ENCODE measurements at regions not wholly inside any gene's neighbourhood (a gene's known extent, or its start where the extent isn't known, plus 50 kb on each side); places are given as distances from the start of the nearest gene placed in this dataset.
A peak's percentile ranks its signal among the peaks of the same experiment; 100 is the strongest.
"Not testable (repeated sequence)": the region's sequence is repeated elsewhere in the genome, so short reads cannot be mapped to it uniquely, and the experiment has no call there.

DNA sequence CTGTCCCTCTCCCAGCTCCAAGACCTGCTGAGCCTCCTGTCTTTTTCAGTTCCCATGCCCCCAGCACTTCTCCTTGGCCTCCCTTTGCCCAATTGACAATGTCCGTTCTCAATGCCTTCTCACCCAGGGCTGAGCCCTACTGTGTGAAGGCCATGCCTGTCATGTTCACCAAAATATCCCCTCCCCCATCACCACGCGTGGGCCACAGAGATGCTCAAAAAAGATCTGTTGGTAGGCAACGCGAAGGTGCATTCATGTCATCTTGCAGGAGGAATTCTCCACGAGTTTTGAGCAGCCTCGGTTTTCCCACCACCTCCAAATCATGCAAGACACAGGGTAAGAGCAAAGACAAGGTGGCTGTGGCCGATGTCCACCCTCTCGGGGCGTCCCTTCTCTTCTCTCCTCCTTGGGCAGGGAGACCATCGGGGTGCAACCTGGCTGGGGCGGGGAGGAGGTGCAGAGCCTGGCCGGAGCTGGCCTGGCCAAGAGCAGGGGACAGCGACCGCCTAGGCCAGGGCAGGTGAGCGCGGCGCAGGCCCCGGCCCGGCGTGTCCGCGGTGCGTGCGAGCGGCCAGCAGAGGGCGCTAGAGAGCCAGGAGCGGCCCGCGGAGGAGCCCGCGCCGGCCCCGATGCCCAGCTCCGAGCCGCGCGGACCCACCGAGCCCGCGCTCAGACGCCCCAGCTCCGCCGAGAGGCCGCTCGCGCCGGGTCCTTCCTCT is 56.3 kb upstream of the KRTAP5-11 start:
- DNase-seq = peak; percentile 56

DNA sequence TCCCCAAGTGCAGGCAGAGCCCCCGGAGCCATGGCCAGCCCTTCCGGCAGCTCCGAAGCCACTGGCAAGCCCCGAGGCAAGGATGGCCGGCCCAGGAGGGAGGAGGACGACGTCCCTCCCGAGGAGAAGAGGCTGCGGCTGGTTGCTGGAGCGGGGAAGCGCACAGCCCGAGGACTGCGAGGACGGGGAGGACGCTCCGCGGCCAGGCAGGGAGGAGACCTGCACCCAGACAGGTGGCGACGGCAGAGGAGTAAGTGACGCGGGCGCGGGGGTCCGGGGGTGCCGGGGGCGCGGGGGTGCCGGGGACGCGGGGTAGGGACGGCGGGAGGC is 56.8 kb upstream of the KRTAP5-11 start:
- DNase-seq = peak; percentile 23

DNA sequence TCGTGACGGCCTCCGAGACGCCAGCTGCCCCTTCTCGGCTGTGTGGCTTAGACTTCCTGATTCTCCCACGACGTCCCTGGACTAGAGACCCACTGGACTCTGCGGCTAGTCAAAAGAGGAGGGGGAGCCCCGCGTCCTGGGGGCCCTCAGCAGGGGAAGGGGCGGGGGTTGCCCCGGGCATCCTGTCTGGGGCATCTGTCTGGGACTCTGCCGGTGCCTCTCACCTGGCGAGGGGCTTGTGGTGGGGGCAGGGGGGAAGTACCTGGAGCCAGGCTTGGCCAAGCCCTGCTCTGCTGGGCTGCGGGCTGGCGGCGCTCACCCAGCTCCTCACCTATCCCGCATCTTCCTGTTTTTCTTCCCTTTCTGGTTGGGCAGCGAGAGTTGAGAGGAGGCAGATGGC is 57.2 kb upstream of the KRTAP5-11 start:
- not testable (repeated sequence) for DNase-seq

DNA sequence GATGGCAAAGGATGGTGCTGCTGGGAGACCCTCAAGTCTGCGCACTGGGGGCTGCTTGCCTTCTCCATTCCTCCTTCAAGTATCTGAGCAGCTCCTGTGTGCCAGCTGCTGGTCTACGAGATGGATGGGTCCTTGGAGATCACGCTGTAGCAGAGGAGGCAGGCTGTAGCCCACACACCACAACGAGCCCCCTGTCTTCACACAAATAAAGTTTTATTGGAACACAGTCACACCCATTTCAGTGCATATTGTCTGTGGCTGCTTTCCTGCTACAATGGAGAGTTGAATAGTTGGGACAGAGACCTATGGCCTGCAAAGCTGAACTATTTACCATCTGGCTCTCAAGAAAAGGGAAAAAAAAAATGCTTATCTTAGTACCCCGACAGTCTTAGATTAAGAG is 64.4 kb upstream of the KRTAP5-11 start:
- not testable (repeated sequence) for DNase-seq

DNA sequence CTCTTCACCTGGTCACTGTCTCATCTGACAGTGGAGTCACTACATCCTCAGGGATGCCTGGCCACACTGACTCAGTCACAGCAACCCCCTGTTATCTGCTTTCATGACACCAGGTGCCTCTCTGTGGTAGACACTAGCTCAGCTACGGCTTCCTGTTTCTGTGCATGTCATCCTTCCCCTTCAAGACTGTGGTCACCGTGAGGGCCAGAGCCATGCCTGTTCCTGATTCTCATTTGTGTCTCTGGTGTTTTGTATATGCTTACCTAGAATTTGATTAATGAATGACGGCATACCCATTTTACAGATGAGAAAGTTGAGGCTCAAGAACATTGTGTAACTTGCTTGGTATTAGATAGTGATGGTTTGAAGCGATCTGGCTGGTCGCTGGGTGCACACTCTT is 70.3 kb upstream of the KRTAP5-11 start:
- not testable (repeated sequence) for DNase-seq

DNA sequence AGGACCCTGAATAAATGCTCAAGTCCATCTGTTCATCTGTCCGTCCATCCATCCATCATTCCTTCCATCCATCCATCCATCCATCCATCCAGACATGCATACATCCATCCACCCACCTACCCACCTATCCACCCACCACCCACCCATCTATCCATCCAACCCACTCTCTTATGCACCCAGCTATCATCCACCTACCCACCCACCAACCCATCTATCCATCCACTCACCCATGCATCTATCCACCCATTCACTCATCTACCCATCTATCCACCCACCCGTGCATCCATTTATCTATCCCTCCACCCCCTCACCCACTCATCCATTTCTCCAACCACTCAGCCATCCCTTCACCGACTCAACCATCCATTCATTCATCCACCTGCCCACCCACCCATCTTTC is 71.7 kb upstream of the KRTAP5-11 start:
- not testable (repeated sequence) for DNase-seq

DNA sequence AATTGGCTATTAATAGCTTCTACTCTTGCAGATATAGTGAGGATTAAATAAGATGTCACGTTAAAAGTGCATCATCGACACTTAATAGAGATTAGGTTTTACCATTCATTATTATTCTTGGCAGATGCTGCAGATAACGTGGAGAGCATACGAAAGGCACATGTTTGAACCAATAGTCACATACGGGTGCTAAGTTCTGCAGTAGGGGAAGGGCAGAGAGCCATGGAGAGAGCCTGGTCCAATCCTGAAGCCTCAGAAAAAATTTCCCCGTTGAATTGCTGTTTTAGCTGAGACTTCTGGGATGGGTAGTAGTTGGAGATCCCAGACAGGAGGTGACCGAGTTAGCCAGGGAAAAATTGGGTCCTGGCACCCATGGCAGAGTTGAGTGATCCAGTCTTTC is 72.4 kb upstream of the KRTAP5-11 start:
- not testable (repeated sequence) for DNase-seq

DNA sequence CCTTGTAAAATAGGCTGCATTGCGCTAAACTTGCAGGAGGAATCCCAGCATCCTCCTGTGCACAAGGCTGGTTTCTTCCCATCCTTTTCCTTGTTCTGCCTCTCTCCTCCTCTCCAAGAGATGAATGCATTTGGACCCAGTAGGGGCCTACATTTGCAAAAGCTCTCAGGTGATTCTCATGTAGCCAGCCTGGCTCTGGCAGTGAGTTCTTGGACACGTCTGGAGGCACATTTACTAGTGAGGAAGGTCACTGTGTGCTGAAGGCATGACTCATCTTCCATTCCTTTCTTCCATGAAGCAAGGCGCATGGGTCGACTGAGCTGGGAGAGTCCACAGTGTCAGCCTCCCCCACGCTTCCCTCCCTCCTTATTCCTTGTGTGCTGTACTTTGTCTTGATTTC is 73.8 kb upstream of the KRTAP5-11 start:
- not testable (repeated sequence) for DNase-seq

DNA sequence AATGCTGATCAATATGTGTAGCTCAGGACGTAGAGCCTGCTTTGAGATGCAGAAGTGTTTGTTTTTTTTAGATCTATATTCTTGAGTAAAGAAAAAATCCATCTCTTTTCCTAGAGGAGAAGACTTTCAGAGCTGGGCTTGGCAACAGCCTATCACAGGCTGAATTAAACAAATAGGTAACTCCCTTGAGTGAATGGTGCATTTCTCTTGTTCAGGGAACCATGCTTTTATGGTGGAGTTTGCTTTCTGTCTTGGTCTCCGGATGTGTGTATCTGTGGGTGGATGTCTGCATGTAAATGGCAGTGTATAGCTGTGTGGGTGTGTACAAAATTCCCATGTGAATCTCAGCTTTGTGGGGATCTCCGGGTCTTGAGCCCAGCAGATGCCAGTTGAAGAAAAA is 82.3 kb upstream of the KRTAP5-11 start:
- not testable (repeated sequence) for DNase-seq

DNA sequence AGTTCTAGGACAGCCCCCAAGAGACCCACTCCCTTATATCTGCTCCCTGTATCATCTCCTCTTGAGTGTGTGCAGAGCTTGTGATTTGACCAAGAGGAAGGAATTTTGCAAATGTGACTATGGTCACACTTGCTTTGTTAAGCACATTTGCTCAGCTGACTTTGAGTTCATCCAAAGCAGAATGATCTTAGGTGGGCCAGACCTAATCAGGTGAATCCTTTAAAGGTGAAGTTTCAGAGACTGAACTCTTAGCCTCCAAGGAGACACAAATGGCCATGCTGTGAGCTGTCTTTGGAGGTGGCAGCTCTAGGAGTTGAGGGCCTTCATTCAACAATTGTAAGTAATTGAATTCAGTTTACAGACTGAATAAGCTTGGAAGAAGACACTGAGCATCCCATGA is 115.4 kb upstream of the KRTAP5-11 start:
- not testable (repeated sequence) for DNase-seq

DNA sequence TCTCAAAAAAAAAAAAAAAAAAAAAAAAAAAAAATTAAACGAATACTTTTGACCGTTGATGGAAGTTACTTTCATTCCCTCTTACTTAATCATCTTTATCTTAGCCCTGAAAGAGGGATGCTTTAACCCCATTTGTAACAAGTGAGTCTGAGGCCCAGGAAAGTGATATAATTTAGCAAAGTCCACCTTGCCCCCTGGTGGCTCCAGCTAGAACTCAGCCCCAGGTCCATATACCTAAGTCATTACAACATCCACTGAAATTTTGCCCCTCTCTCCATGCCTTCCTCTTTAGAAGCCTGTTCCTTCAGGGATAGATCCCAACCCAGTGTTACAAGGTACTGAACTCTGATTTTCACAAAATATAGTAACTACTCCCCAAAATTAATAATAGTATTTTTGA is 116.3 kb upstream of the KRTAP5-11 start:
- DNase-seq = not testable (repeated sequence)

DNA sequence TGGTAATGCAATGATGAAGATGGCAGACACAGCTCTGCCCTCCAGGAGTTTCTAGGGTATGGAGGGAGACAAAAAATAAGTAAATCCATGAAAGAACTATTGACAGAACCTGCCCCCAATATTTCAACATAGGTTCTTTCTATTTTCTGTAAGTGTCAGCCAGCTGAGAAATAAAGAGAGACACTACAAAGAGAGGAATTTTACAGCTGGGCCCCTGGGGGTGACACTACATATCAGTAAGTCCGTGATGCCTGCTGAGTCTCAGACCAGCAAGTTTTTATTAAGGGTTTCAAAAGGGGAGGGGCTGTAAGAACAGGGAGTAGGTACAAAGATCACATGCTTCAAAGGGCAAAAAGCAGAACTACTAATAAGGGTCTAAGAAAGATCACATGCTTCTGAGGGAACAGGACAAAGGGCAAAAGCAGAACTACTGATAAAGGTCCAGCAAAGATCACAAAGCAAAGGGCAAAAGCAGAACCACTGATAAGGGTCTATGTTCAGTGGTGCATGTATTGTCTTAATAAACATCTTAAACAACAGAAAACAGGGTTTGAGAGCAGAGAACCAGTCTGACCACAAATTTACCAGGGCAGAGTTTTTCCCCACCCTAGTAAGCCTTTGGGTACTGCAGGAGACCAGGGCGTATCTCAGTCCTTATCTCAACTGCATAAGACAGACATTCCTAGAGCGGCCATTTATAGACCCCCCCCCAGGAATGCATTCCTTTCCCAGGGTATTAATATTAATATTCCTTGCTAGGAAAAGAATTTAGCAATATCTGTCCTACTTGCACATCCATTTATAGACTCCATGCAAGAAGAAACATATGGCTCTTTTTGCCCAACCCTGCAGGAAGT is 119.0 kb upstream of the KRTAP5-11 start:
- not testable (repeated sequence) for DNase-seq

DNA sequence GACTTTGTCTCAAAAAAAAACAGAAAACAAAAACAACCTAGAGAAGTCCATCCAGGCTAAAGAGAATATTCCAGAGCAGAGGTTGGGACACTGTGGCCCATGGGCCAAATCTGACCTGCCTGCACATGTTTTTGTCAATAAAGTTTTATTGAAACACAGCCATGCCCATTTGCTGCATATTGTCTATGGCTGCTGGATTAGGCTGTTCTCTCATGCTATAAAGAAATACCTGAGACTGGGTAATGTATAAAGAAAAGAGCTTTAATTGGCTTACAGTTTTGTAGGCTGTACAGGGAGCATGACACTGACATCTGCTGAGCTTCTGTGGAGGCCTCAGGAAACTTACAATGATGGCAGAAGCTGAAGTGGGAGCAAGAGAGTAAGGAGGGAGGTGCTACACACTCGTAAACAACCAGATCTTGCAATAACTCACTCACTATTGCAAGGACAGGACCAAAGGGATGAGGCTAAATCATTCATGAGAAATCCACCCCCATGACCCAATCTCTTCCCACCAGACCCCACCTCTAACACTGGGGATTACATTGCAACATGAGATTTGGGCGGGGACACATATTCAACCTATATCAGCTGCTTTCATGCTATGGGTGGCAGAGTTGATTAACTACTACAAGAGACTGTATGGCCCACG is 122.5 kb upstream of the KRTAP5-11 start:
- DNase-seq = not testable (repeated sequence)

DNA sequence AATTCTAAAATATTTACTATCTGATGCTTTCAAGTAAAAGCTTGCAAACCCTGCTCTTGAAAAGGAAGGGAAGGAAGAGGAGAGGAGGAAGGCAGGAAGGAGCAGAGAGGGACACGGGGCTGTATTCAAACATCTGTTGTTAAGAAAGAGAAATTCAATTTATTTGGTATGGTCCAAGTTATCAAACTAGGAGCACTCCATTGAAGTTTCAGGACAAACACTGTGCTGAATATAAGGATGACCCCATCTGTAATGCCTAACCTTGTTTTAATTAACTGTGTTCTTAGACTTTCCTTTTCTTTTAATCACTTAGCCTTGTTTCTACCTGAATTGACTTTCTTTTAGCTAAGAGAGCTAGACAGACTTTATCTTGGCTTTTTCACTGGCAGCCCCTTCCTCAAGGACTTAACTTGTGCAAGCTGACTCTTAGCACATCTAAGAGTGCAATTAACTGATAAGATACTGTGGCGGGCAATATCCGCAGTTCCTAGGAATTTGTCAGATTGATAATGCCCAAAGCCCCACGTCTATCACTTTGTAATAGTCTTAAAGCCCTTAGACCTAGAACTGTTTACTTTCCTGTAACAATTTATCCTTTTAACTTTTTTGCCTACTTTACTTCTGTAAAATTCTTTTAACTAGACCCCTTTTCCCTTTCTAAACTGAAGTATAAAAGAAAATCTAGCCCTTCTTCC is 123.2 kb upstream of the KRTAP5-11 start:
- DNase-seq = not testable (repeated sequence)

DNA sequence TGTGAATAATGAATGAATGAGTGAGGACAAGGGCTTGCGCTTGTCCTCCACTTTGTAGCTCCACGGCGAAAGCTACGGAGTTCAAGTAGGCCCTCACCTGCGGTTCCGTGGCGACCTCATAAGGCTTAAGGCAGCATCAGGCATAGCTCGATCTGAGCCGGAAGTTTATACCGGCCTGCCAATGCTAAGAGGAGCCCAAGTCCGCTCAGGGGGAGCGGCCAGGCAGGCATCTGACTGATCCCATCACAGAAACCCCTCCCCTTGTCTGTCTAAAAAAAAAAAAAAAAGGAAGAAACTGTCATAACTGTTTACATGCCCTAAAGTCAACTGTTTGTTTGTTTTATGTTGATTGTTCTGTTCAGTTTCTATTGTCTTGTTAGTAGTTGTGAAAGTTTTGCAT is 124.4 kb upstream of the KRTAP5-11 start:
- DNase-seq = not testable (repeated sequence)

DNA sequence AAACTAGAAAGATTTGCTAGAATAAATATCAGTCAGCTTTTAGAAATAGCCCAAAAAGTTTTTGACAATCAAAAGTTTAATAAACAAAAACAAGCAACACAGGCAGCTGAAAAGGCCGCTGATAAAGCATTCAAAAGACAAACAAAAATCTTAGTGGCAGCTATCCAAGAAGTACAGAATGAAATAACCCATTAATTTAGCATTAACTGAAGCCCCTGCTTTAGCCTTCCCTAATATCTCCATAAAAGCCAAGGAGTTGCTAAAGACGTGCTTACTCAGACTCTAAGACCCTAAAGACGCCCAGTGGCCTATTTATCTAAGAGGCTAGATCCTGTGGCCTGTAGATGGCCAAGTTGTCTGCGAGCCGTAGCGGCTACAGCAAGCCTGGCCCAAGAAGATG is 123.5 kb upstream of the DEFB108B start:
- not testable (repeated sequence) for DNase-seq

DNA sequence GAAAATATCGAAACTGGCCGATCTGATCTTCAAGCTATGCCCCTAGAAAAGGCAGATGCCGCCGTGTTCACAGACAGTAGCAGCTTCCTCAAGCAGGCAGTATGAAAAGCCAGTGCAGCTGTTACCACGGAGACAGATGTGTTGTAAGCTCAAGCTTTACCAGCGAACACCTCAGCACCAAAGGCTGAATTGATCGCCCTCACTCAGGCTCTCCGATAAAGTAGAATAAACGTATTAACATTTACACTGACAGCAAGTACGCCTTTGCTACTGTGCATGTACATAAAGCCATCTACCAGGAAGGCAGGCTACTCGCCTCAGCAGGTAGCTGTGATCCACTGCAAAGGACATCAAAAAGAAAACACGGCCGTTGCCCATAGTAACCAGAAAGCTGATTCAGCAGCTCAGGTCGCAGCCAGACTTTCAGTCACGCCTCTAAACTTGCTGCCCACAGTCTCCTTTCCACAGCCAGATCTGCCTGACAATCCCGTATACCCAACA is 122.8 kb upstream of the DEFB108B start:
- DNase-seq = peak; percentile 23

DNA sequence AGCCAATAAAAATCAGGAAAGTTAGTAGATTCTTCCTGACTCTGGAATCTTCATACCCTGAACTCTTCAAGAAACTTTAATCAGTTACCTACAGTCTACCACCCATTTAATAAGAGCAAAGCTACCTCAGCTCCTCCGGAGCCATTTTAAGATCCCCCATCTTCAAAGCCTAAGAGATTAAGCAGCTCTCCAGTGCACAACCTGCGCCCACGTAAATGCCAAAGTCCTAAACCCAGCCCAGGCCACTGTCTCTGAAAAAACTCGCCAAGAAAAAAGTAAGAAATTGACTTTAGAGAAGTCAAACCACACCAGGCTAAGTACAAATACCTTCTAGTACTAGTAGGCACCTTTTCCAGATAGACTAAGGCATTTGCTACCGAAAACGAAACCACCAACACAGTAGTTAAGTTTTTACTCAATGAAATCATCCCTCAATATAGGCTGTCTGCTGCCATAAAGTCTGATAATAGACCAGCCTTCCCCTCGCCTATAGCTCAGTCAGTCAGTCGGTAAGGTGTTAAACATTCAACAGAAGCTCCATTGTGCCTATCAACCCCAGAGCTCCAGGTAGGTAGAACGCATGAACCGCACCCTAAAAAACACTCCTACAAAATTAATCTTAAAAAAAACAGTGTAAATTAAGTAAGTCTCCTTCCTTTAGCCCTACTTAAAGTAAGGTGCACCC is 122.2 kb upstream of the DEFB108B start:
- DNase-seq = not testable (repeated sequence)

DNA sequence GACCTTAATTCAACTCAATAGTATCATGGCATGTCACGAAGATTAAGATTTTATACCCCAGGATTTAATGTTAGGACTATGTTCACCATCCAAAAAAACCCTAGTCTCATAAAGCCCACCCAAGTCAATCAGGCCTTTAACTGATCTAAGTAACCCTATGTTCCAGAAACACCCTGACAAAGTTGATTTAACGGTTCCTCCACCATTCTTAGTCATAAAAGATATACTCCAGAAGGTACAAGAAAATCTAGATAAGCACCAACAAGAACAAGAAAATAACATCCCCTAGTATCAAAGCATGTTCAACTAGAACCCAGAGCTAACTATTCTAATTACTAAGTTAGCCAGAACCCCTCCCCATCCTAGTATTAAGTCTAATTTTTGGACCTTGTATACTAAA is 120.7 kb upstream of the DEFB108B start:
- DNase-seq = not testable (repeated sequence)

DNA sequence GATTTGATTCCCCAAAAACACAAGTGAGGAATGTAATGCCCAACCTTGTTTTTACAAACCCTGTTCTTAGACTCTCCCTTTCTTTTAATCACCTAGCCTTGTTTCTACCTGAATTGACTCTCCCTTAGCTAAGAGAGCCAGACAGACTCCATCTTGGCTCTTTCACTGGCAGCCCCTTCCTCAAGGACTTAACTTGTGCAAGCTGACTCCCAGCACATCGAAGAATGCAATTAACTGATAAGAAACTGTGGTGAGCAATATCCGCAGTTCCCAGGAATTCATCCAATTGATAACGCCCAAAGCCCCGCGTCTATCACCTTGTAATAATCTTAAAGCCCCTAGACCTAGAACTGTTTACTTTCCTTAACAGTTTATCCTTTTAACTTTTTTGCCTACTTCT is 120.2 kb upstream of the DEFB108B start:
- DNase-seq = not testable (repeated sequence)

DNA sequence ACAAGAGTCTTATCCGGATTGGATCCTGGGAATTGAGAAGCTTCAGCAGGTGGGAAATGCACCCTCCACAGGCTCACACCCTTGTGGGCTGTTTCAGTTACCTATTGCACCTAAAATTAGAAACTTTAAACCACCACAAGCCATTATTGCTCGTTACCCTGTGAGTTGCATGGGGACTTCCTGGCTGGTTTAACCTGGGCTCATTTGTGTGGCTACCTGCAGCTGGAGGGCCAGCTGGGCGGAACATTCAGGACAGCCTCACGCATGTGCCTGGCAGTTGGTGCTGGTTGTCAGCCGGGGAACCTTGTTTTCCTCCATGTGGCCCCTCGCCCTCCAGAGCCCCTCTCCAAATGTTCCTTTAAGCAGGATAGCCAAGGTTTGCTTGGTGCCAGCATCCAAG is 118.5 kb upstream of the DEFB108B start:
- DNase-seq = not testable (repeated sequence)

DNA sequence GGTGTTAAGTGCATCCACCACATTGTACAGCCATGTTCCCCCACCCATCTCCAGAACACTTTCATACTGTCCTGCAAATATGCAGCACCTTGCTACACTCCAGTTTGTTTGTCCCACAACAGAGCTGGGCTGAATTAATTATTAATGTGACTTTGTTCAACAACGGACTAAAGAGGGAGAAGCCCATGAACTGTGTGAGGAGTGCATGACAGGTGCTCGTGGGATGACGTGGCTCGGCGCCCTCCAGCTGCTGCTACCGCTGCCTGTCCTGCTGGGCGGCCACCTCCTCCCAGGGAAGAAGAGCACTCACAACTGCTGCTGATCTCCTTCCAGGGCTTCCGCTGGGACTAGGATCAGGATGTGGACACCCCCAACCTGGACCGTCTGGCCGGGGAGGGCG is 111.2 kb upstream of the DEFB108B start:
- DNase-seq = not testable (repeated sequence)
